ENCODE measurements at regions not wholly inside any gene's neighbourhood (a gene's known extent, or its start where the extent isn't known, plus 50 kb on each side); places are given as distances from the start of the nearest gene placed in this dataset.

GRCh38 chr10:8688881-8689280 lies 634.4 kb downstream of the GATA3 start:
- TF ChIP-seq POLR2A (IDR thresholded peaks at IDR 0.05; ENCODE audit: low read length): no peak
- no peak for TF ChIP-seq GATA1 (IDR thresholded peaks at IDR 0.05; ENCODE audit: low read depth, low read length)
